IMR-90 (cell line): ENCODE measurements at regions not wholly inside any gene's neighbourhood (a gene's known extent, or its start where the extent isn't known, plus 50 kb on each side); places are given as distances from the start of the nearest gene placed in this dataset.

Source experiments
- ATAC-seq: fragments of 200-7000 bp; cut with Tn5 transposase; 2 replicates; pipeline ENCODE4 v1.9.1; 2020; ENCODE audit warnings: low read depth, mild to moderate bottlenecking, moderate library complexity
- BruUV-seq: library from RNA; stranded (reverse); fragments of 400-500 nt; replicated peaks from 2 replicates; lab custom pipeline; 2021; lab: Mats Ljungman, UMichigan
- CTCF ChIA-PET: fragments of 300-600 bp; formaldehyde crosslinking; extraction: SDS; loops from one replicate; lab custom pipeline; 2021; ENCODE audit warnings: antibody characterized with exemption; lab: Yijun Ruan, JAX
- POLR2A ChIA-PET: fragments of 300-600 bp; sonication (Branson Sonifier 250); formaldehyde crosslinking; loops from one replicate; lab custom pipeline; 2022; ENCODE audit warnings: antibody characterized with exemption; ENCODE audit not compliant: unreplicated experiment; lab: Charles Lee
- DNase-seq: peaks from one replicate; pipeline ENCODE4 v3.0.0; 2013
- H2AFZ ChIP-seq: replicated peaks from 2 replicates; pipeline ENCODE3; 2013; ENCODE audit warnings: low read length, mild to moderate bottlenecking; ENCODE audit not compliant: poor library complexity
- H2AK5ac ChIP-seq: 2 replicates; pipeline ENCODE4 v1.6.1; 2013; ENCODE audit warnings: low read depth, low read length, inconsistent platforms
- H2AK9ac ChIP-seq: replicated peaks from 2 replicates; pipeline ENCODE3; 2013; ENCODE audit warnings: mild to moderate bottlenecking, low read depth, low read length, moderate library complexity; ENCODE audit not compliant: poor library complexity
- H2BK120ac ChIP-seq: 2 replicates; pipeline ENCODE4 v1.6.1; 2013; ENCODE audit warnings: low read depth, low read length, inconsistent platforms
- H2BK15ac ChIP-seq: 3 replicates; pipeline ENCODE4 v1.6.1; 2013; ENCODE audit warnings: low read depth, low read length, inconsistent platforms
- H2BK20ac ChIP-seq: 2 replicates; pipeline ENCODE4 v1.6.1; 2013; ENCODE audit warnings: low read depth, mild to moderate bottlenecking, inconsistent platforms, low read length, moderate library complexity
- H2BK5ac ChIP-seq: 2 replicates; pipeline ENCODE4 v1.6.1; 2013; ENCODE audit warnings: mild to moderate bottlenecking, low read depth, low read length, inconsistent platforms; ENCODE audit not compliant: poor library complexity, severe bottlenecking
- H3K14ac ChIP-seq: replicated peaks from 2 replicates; pipeline ENCODE4 v1.6.1; 2013; ENCODE audit warnings: low read depth, low read length, inconsistent platforms
- H3K18ac ChIP-seq: 2 replicates; pipeline ENCODE4 v1.6.1; 2013; ENCODE audit warnings: low read depth, low read length, control low read depth
- H3K23ac ChIP-seq: 2 replicates; pipeline ENCODE4 v1.6.1; 2013; ENCODE audit warnings: low read depth, low read length, inconsistent platforms
- H3K27ac ChIP-seq: 2 replicates; pipeline ENCODE4 v1.5.1; 2013; ENCODE audit warnings: mild to moderate bottlenecking, control low read depth, low read length; ENCODE audit not compliant: insufficient read depth
- H3K27me3 ChIP-seq: 2 replicates; pipeline ENCODE4 v1.6.1; 2013; ENCODE audit warnings: low read length; ENCODE audit not compliant: control insufficient read depth, insufficient read depth
- H3K36me3 ChIP-seq: 2 replicates; pipeline ENCODE4 v1.6.1; 2013; ENCODE audit warnings: low read length, mixed read lengths; ENCODE audit not compliant: control insufficient read depth, insufficient read depth
- H3K4ac ChIP-seq: 2 replicates; pipeline ENCODE4 v1.6.1; 2013; ENCODE audit warnings: low read depth, low read length, inconsistent platforms
- H3K4me1 ChIP-seq: 2 replicates; pipeline ENCODE4 v1.6.1; 2013; ENCODE audit warnings: low read length, mixed read lengths; ENCODE audit not compliant: control insufficient read depth, insufficient read depth
- H3K4me2 ChIP-seq: 2 replicates; pipeline ENCODE4 v1.6.1; 2013; ENCODE audit warnings: low read depth, mild to moderate bottlenecking, control low read depth, low read length, moderate library complexity
- H3K4me3 ChIP-seq: 2 replicates; pipeline ENCODE4 v1.5.1; 2013; ENCODE audit warnings: low read depth, mild to moderate bottlenecking, control low read depth, low read length, moderate library complexity; ENCODE audit not compliant: insufficient read depth
- H3K56ac ChIP-seq: 2 replicates; pipeline ENCODE4 v1.6.1; 2013; ENCODE audit warnings: low read length, inconsistent platforms; ENCODE audit not compliant: insufficient read depth; ENCODE audit errors: extremely low read depth
- H3K79me1 ChIP-seq, 2 experiments: 2 replicates each; pipeline ENCODE4 v1.6.1; 2013; ENCODE audit warnings: low read length in 2 of 2, inconsistent platforms in 1 of 2, low read depth in 1 of 2
- H3K9ac ChIP-seq: 2 replicates; pipeline ENCODE4 v1.6.1; 2013; ENCODE audit warnings: low read depth, low read length, control low read depth
- H3K9me1 ChIP-seq: 2 replicates; pipeline ENCODE4 v1.6.1; 2013; ENCODE audit warnings: low read length, inconsistent platforms; ENCODE audit not compliant: insufficient read depth
- H3K9me3 ChIP-seq: 2 replicates; pipeline ENCODE4 v1.6.1; 2013; ENCODE audit warnings: low read length; ENCODE audit not compliant: control insufficient read depth, insufficient read depth
- H4K20me1 ChIP-seq: 2 replicates; pipeline ENCODE4 v1.6.1; 2013; ENCODE audit warnings: low read length, inconsistent platforms; ENCODE audit not compliant: insufficient read depth
- H4K5ac ChIP-seq: 2 replicates; pipeline ENCODE4 v1.6.1; 2013; ENCODE audit warnings: mild to moderate bottlenecking, low read depth, low read length, control low read depth
- H4K8ac ChIP-seq, 2 experiments: 2 replicates each; pipeline ENCODE4 v1.6.1; 2013; ENCODE audit warnings: low read depth in 2 of 2, low read length in 2 of 2, control low read depth in 1 of 2, inconsistent platforms in 1 of 2
- H4K91ac ChIP-seq: 2 replicates; pipeline ENCODE4 v1.6.1; 2013; ENCODE audit warnings: low read depth, low read length, inconsistent platforms; ENCODE audit not compliant: insufficient read depth
- CEBPB ChIP-seq: IDR thresholded peaks from 2 replicates; pipeline ENCODE4 v1.6.1; 2012; ENCODE audit warnings: low read depth, low read length, improper control_type of control experiment
- CHD1 ChIP-seq: IDR thresholded peaks from 2 replicates; pipeline ENCODE4 v1.6.1; 2012; ENCODE audit warnings: low read depth, low read length, improper control_type of control experiment
- CTCF ChIP-seq: conservative IDR thresholded peaks from 2 replicates; pipeline ENCODE4 v1.5.1; 2012; ENCODE audit warnings: mild to moderate bottlenecking, low read depth, low read length, improper control_type of control experiment
- ELK1 ChIP-seq: fragments of 150-350 bp; IDR thresholded peaks from 2 replicates; pipeline ENCODE4 v1.6.1; 2016; ENCODE audit warnings: low read depth, mild to moderate bottlenecking, low read length, moderate library complexity, borderline replicate concordance
- FOS ChIP-seq: fragments of 150-350 bp; IDR thresholded peaks from 2 replicates; pipeline ENCODE4 v1.6.1; 2016; ENCODE audit warnings: low read depth, low read length
- MAFK ChIP-seq: IDR thresholded peaks from 2 replicates; pipeline ENCODE4 v1.6.1; 2012; ENCODE audit warnings: low read depth, low read length, improper control_type of control experiment
- MAZ ChIP-seq: IDR thresholded peaks from 2 replicates; pipeline ENCODE4 v1.6.1; 2012; ENCODE audit warnings: low read depth, mild to moderate bottlenecking, low read length, improper control_type of control experiment, moderate library complexity, borderline replicate concordance
- MXI1 ChIP-seq: IDR thresholded peaks from 2 replicates; pipeline ENCODE4 v1.6.1; 2012; ENCODE audit warnings: low read depth, mild to moderate bottlenecking, low read length, moderate library complexity, borderline replicate concordance
- NFE2L2 ChIP-seq: fragments of 150-350 bp; IDR thresholded peaks from 2 replicates; pipeline ENCODE4 v1.6.1; 2016; ENCODE audit warnings: low read depth, mild to moderate bottlenecking, low read length
- POLR2A ChIP-seq: IDR thresholded peaks from 2 replicates; pipeline ENCODE4 v1.6.1; 2012; ENCODE audit warnings: mild to moderate bottlenecking, low read depth, low read length
- RCOR1 ChIP-seq: IDR thresholded peaks from 2 replicates; pipeline ENCODE4 v1.6.1; 2012; ENCODE audit warnings: mild to moderate bottlenecking, low read length, improper control_type of control experiment; ENCODE audit not compliant: insufficient replicate concordance
- SMC3 ChIP-seq: fragments of 150-350 bp; IDR thresholded peaks from 2 replicates; pipeline ENCODE4 v1.6.1; 2016; ENCODE audit warnings: low read depth, mild to moderate bottlenecking, antibody characterized with exemption, low read length, moderate library complexity
- USF2 ChIP-seq: fragments of 150-350 bp; IDR thresholded peaks from 2 replicates; pipeline ENCODE4 v1.6.1; 2017; ENCODE audit warnings: mild to moderate bottlenecking, antibody characterized with exemption, low read length, low read depth
- WGBS, 2 experiments: methylation state at CpG; one replicate each; pipeline versions ENCODE4 v1.1.5 to v1.1.7; 2013; ENCODE audit warnings: missing lambda C conversion rate in 2 of 2; ENCODE audit not compliant: insufficient read length in 1 of 2; ENCODE audit errors: extremely low coverage in 2 of 2; 5-methylcytosine and 5-hydroxymethylcytosine counted together
- dilution Hi-C: fragments of 300-500 bp; cut with HindIII; formaldehyde crosslinking; loops from one replicate; pipeline ENCODE4 v1.14.3; 2018; ENCODE audit warnings: low sequenced_read_pairs; ENCODE audit not compliant: unreplicated experiment
- in situ Hi-C: fragments of 300-500 bp; cut with MboI; formaldehyde crosslinking; loops from 3 replicates; pipeline ENCODE4 v1.14.3; 2019; ENCODE audit warnings: low sequenced_read_pairs, inconsistent platforms, mixed read lengths
- intact Hi-C: fragments of 100-400 bp; cut with micrococcal nuclease; formaldehyde crosslinking; loops from 2 replicates; pipeline ENCODE4 v1.10.0; 2022

- Histone ChIP-seq H4K5ac (no peak overlapping the region), H3K9me1 (no peaks in the 10 kb centered on the region), H3K27ac (no peak overlapping the region), H3K9me3 (no peaks in the 10 kb centered on the region), H3K18ac (no peak overlapping the region), H4K20me1 (no peaks in the 10 kb centered on the region), H3K36me3 (no peaks in the 10 kb centered on the region), H3K27me3 (peaks cover under 1% of the 10 kb centered on the region; the same call in 1 of the 2 replicates), H3K9ac (no peak overlapping the region), H4K91ac (no peak overlapping the region), H2AFZ (no peak overlapping the region), H3K4me2 (no peak overlapping the region), H2BK20ac (no peak overlapping the region), H2BK120ac (no peak overlapping the region), H3K79me1 (no peaks in the 10 kb centered on the region), H4K8ac (no peak overlapping the region), H2BK15ac (no peak overlapping the region), H3K4me1 (no peaks in the 10 kb centered on the region), H3K14ac (no peak overlapping the region), H2AK5ac (no peak overlapping the region), H3K56ac (no peak overlapping the region), H3K23ac (no peak overlapping the region), H3K4ac (no peak overlapping the region), H2BK5ac (no peak overlapping the region), H3K4me3 (no peak overlapping the region), H2AK9ac (no peak overlapping the region)
- BruUV-seq = no TSS peak
- TF ChIP-seq SMC3 = no peak
- TF ChIP-seq MXI1 = no peak
- TF ChIP-seq FOS = no peak
- TF ChIP-seq CTCF = no peak
- TF ChIP-seq RCOR1 = no peak
- TF ChIP-seq CHD1 = no peak
- no peak for TF ChIP-seq ELK1
- TF ChIP-seq MAZ = no peak
- no peak for TF ChIP-seq USF2
- no peak for TF ChIP-seq POLR2A
- no peak for TF ChIP-seq NFE2L2
- no peak for TF ChIP-seq CEBPB
- TF ChIP-seq MAFK = no peak
- intact Hi-C loops (no loop called here), dilution Hi-C loops (no loop called here), in situ Hi-C loops (no loop called here)
- no peak for DNase-seq
- WGBS, 2 experiments = no CpG with 5 or more reads among the region's 3 CpGs
- ChIA-PET CTCF (no interaction called here), POLR2A (no interaction called here)
- ATAC-seq = no peak
Measured at GRCh38 chrX:42490111-42490510, 287.9 kb downstream of the PPP1R2C start.
